GM23338 (cell line): ENCODE measurements at regions not wholly inside any gene's neighbourhood (a gene's known extent, or its start where the extent isn't known, plus 50 kb on each side); places are given as distances from the start of the nearest gene placed in this dataset.

ENCODE experiments used
- EZH2phosphoT487 ChIP-seq: fragments of 200-600 bp; sonication (generic); IDR thresholded peaks from one replicate; pipeline ENCODE4 v1.8.1; 2018; ENCODE audit warnings: antibody characterized with exemption; ENCODE audit not compliant: unreplicated experiment
- REST ChIP-seq: IDR thresholded peaks from one replicate; pipeline ENCODE4 v1.6.1; 2018; ENCODE audit warnings: antibody characterized with exemption; ENCODE audit not compliant: unreplicated experiment
- TF ChIP-seq, protein P1 (sequence below), 2 experiments: fragments of 200-600 bp in 1 of 2; sonication (generic) in 1 of 2; conservative IDR thresholded peaks; 2 replicates each; pipeline versions ENCODE4 v1.5.1 to v1.6.1; 2016 to 2017; ENCODE audit warnings: antibody characterized with exemption in 2 of 2, low read depth in 2 of 2, mild to moderate bottlenecking in 2 of 2, moderate library complexity in 1 of 2

DNA sequence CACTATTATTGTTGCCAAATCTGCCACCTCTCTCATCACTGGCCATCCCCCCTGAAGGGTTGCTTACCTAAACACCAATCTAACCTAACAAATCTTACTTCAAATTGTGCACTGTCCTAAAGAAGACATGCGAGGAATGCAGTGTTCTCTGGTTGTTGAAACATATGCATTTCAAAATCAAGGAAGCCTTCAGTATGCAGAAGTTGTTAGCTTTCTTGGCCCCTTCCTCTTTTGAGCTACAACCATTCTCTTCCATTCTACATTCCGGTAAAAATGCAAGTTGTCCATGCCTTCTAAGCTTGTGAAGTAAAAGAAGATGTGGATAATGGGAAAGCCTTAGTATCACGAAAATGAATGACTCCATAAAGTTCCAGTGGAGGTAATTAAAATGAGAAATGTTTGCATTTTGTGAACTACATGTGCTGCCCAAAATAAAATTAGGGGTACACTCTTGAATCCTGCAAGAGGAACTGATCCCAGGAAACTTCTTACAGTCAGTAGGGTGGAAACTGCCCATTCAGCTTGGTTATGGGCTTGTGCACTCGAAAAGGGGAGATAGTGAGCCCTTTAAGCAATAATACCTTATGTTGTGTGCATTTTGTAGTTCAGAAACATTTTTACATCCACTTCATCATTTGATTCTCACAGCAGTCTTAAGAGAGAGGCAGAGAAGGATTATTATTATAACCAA is 77.6 kb upstream of the ADRB2 start:
- TF ChIP-seq, protein P1, sequence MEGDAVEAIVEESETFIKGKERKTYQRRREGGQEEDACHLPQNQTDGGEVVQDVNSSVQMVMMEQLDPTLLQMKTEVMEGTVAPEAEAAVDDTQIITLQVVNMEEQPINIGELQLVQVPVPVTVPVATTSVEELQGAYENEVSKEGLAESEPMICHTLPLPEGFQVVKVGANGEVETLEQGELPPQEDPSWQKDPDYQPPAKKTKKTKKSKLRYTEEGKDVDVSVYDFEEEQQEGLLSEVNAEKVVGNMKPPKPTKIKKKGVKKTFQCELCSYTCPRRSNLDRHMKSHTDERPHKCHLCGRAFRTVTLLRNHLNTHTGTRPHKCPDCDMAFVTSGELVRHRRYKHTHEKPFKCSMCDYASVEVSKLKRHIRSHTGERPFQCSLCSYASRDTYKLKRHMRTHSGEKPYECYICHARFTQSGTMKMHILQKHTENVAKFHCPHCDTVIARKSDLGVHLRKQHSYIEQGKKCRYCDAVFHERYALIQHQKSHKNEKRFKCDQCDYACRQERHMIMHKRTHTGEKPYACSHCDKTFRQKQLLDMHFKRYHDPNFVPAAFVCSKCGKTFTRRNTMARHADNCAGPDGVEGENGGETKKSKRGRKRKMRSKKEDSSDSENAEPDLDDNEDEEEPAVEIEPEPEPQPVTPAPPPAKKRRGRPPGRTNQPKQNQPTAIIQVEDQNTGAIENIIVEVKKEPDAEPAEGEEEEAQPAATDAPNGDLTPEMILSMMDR (conservative IDR thresholded peaks at IDR 0.05; ENCODE audit: low read depth in 2 of 2) = no peak
- TF ChIP-seq EZH2phosphoT487 (no peak), REST (no peak)
